H1 (cell line): ENCODE measurements at regions not wholly inside any gene's neighbourhood (a gene's known extent, or its start where the extent isn't known, plus 50 kb on each side); places are given as distances from the start of the nearest gene placed in this dataset.
A peak's percentile ranks its signal among the peaks of the same experiment; 100 is the strongest.

Experiments
- CTCF ChIA-PET: fragments of 300-600 bp; sonication (Branson Sonifier 250); formaldehyde crosslinking; loops from one replicate; lab custom pipeline; 2021; ENCODE audit not compliant: partially characterized antibody; lab: Charles Lee
- POLR2A ChIA-PET: fragments of 300-600 bp; sonication (Branson Sonifier 250); formaldehyde crosslinking; loops from one replicate; lab custom pipeline; 2021; ENCODE audit warnings: inconsistent platforms; ENCODE audit not compliant: partially characterized antibody; lab: Charles Lee
- DNase-seq, 2 experiments: peaks; one replicate each; pipeline versions ENCODE4 v3.0.0 to v3.0.0-alpha.2; 2010 to 2022; ENCODE audit warnings: low spot score in 2 of 2, low read depth in 1 of 2, mixed read lengths in 1 of 2
- FAIRE-seq: peaks from 2 replicates; lab custom pipeline; 2011; peaks lifted over from hg19 to GRCh38; lab: Jason Lieb, UNC
- H2AFZ ChIP-seq: 2 replicates; pipeline ENCODE4 v1.8.1; 2012; ENCODE audit warnings: low read length, inconsistent platforms
- H2AK5ac ChIP-seq: 2 replicates; pipeline ENCODE4 v1.6.1; 2013; ENCODE audit warnings: low read depth, low read length
- H2BK120ac ChIP-seq: replicated peaks from 2 replicates; pipeline ENCODE3; 2013; ENCODE audit warnings: low read depth, low read length, inconsistent platforms
- H2BK12ac ChIP-seq: 2 replicates; pipeline ENCODE4 v1.6.1; 2013; ENCODE audit warnings: low read depth, low read length
- H2BK15ac ChIP-seq: 2 replicates; pipeline ENCODE4 v1.6.1; 2013; ENCODE audit warnings: low read length
- H2BK20ac ChIP-seq: 2 replicates; pipeline ENCODE4 v1.6.1; 2013; ENCODE audit warnings: low read length
- H2BK5ac ChIP-seq: 2 replicates; pipeline ENCODE4 v1.6.1; 2013; ENCODE audit warnings: low read depth, low read length
- H3K14ac ChIP-seq: 2 replicates; pipeline ENCODE4 v1.6.1; 2013; ENCODE audit warnings: inconsistent platforms; ENCODE audit not compliant: insufficient read length
- H3K18ac ChIP-seq: 2 replicates; pipeline ENCODE4 v1.6.1; 2013; ENCODE audit warnings: low read length; ENCODE audit errors: extremely low read depth
- H3K23ac ChIP-seq: 2 replicates; pipeline ENCODE4 v1.6.1; 2013; ENCODE audit warnings: inconsistent platforms; ENCODE audit not compliant: insufficient read length
- H3K23me2 ChIP-seq: 2 replicates; pipeline ENCODE4 v1.6.1; 2013; ENCODE audit warnings: low read depth, low read length
- H3K27ac ChIP-seq: 2 replicates; pipeline ENCODE4 v1.6.1; 2011; ENCODE audit warnings: low read depth, low read length, inconsistent platforms
- H3K27me3 ChIP-seq, 4 experiments: replicated peaks in 1 of 4; 1 replicate in 1 of 4; 2 replicates in 3 of 4; pipeline versions ENCODE4 v1.6.1 to v1.8.1; 2011 to 2013; ENCODE audit warnings: low read length in 3 of 4, mild to moderate bottlenecking in 3 of 4, inconsistent platforms in 2 of 4, mixed read lengths in 2 of 4, moderate library complexity in 1 of 4; ENCODE audit not compliant: control insufficient read depth in 3 of 4, insufficient read depth in 3 of 4; ENCODE audit errors: extremely low read depth in 1 of 4
- H3K36me3 ChIP-seq, 4 experiments: 2 replicates each; pipeline versions ENCODE4 v1.6.1 to v1.8.1; 2011 to 2013; ENCODE audit warnings: mild to moderate bottlenecking in 4 of 4, low read length in 3 of 4, moderate library complexity in 2 of 4, control low read depth in 1 of 4, inconsistent platforms in 1 of 4; ENCODE audit not compliant: insufficient read depth in 4 of 4, control insufficient read depth in 2 of 4
- H3K4ac ChIP-seq: replicated peaks from 2 replicates; pipeline ENCODE3; 2013; ENCODE audit warnings: low read length, low read depth, mixed read lengths, inconsistent platforms; ENCODE audit not compliant: insufficient read length
- H3K4me1 ChIP-seq, 4 experiments: replicated peaks in 1 of 4; 1 replicate in 1 of 4; 2 replicates in 3 of 4; pipeline versions ENCODE4 v1.6.1 to v1.8.1; 2011 to 2013; ENCODE audit warnings: low read length in 3 of 4, inconsistent platforms in 2 of 4, mixed read lengths in 1 of 4; ENCODE audit not compliant: insufficient read depth in 4 of 4, control insufficient read depth in 3 of 4
- H3K4me2 ChIP-seq, 2 experiments: 2 replicates each; pipeline versions ENCODE4 v1.6.1 to v1.8.1; 2011 to 2013; ENCODE audit warnings: low read depth in 2 of 2, low read length in 2 of 2, control low read depth in 1 of 2, inconsistent platforms in 1 of 2, mild to moderate bottlenecking in 1 of 2; ENCODE audit not compliant: insufficient read depth in 1 of 2
- H3K4me3 ChIP-seq, 4 experiments: fragments of 200-600, 300-600 bp in 1 of 4; sonication (generic), shearing (Covaris generic), sonication (Bioruptor Twin) in 1 of 4; 2 replicates each; pipeline versions ENCODE4 v1.5.1 to v1.8.1; 2011 to 2016; ENCODE audit warnings: low read length in 4 of 4, low read depth in 3 of 4, control low read depth in 2 of 4, inconsistent platforms in 2 of 4, mild to moderate bottlenecking in 2 of 4, mixed read lengths in 1 of 4, moderate library complexity in 1 of 4; ENCODE audit not compliant: insufficient read depth in 2 of 4; ENCODE audit errors: extremely low read depth in 1 of 4
- H3K56ac ChIP-seq: replicated peaks from 2 replicates; pipeline ENCODE3; 2013; ENCODE audit warnings: low read depth, mild to moderate bottlenecking, mixed read lengths, low read length, inconsistent platforms; ENCODE audit not compliant: insufficient read length
- H3K79me1 ChIP-seq: 2 replicates; pipeline ENCODE4 v1.6.1; 2013; ENCODE audit warnings: low read depth, low read length, control low read depth
- H3K79me2 ChIP-seq, 2 experiments: 2 replicates each; pipeline versions ENCODE4 v1.6.1 to v1.8.1; 2012 to 2013; ENCODE audit warnings: low read length in 2 of 2, mild to moderate bottlenecking in 2 of 2, inconsistent platforms in 1 of 2; ENCODE audit not compliant: insufficient read depth in 2 of 2, control insufficient read depth in 1 of 2
- H3K9ac ChIP-seq, 4 experiments: replicated peaks in 1 of 4; 1 replicate in 1 of 4; 2 replicates in 3 of 4; pipeline versions ENCODE4 v1.6.1 to v1.8.1; 2011 to 2013; ENCODE audit warnings: low read depth in 3 of 4, low read length in 3 of 4, control low read depth in 2 of 4, mild to moderate bottlenecking in 2 of 4, moderate library complexity in 2 of 4, inconsistent platforms in 1 of 4; ENCODE audit errors: extremely low read depth in 1 of 4
- H3K9me3 ChIP-seq, 2 experiments: 2 replicates each; pipeline versions ENCODE4 v1.6.1 to v1.8.1; 2012 to 2013; ENCODE audit warnings: mild to moderate bottlenecking in 2 of 2, moderate library complexity in 2 of 2, control low read depth in 1 of 2, inconsistent platforms in 1 of 2, low read depth in 1 of 2, low read length in 1 of 2, mixed read lengths in 1 of 2; ENCODE audit not compliant: insufficient read depth in 2 of 2
- H4K20me1 ChIP-seq, 2 experiments: replicated peaks in 1 of 2; 2 replicates each; pipeline versions ENCODE3 to v1.8.1; 2011 to 2013; ENCODE audit warnings: inconsistent platforms in 2 of 2, low read length in 2 of 2, mild to moderate bottlenecking in 1 of 2; ENCODE audit not compliant: insufficient read depth in 2 of 2, control insufficient read depth in 1 of 2
- H4K5ac ChIP-seq: 2 replicates; pipeline ENCODE4 v1.6.1; 2013; ENCODE audit warnings: low read length, low read depth, mixed read lengths, inconsistent platforms; ENCODE audit not compliant: insufficient read length
- H4K8ac ChIP-seq: 2 replicates; pipeline ENCODE4 v1.8.0; 2013; ENCODE audit warnings: mild to moderate bottlenecking, moderate library complexity, low read length, inconsistent platforms; ENCODE audit not compliant: insufficient read depth; ENCODE audit errors: extremely low read depth
- H4K91ac ChIP-seq: replicated peaks from 2 replicates; pipeline ENCODE3; 2013; ENCODE audit warnings: low read length, mixed read lengths, inconsistent platforms; ENCODE audit not compliant: insufficient read length
- BCL11A ChIP-seq, 2 experiments: IDR thresholded peaks; one replicate each; pipeline ENCODE4 v1.6.1; 2011; ENCODE audit warnings: low read depth in 2 of 2, low read length in 2 of 2, mild to moderate bottlenecking in 2 of 2
- CBX5 ChIP-seq: fragments of 300-800, 300-1000 bp; sonication (generic); IDR thresholded peaks from 2 replicates; pipeline ENCODE4 v1.7.1; 2016; ENCODE audit warnings: antibody characterized with exemption, low read length, low read depth
- KDM1A ChIP-seq: fragments of 200-600, 300-600 bp; sonication (generic); IDR thresholded peaks from 2 replicates; pipeline ENCODE4 v1.7.1; 2016; ENCODE audit warnings: mild to moderate bottlenecking, low read length, borderline replicate concordance
- KDM5A ChIP-seq: fragments of 200-600 bp; IDR thresholded peaks from 2 replicates; pipeline ENCODE4 v1.7.1; 2012; ENCODE audit warnings: mild to moderate bottlenecking, low read length, inconsistent platforms, mixed read lengths
- MAFK ChIP-seq: IDR thresholded peaks from 2 replicates; pipeline ENCODE4 v1.6.1; 2012; ENCODE audit warnings: low read depth, mild to moderate bottlenecking, improper control_type of control experiment, low read length
- NANOG ChIP-seq: IDR thresholded peaks from 2 replicates; pipeline ENCODE4 v1.6.1; 2011; ENCODE audit warnings: low read length, low read depth, mild to moderate bottlenecking, inconsistent platforms; ENCODE audit not compliant: insufficient read depth, poor library complexity, severe bottlenecking
- PHF8 ChIP-seq: fragments of 200-600 bp; sonication (generic); conservative IDR thresholded peaks from 2 replicates; pipeline ENCODE4 v1.7.1; 2012; ENCODE audit warnings: low read depth, mild to moderate bottlenecking, inconsistent platforms, low read length, moderate library complexity
- RAD21 ChIP-seq, 2 experiments: IDR thresholded peaks in 1 of 2; conservative IDR thresholded peaks in 1 of 2; 2 replicates each; pipeline ENCODE4 v1.6.1; 2011; ENCODE audit warnings: low read depth in 2 of 2, low read length in 2 of 2, improper control_type of control experiment in 1 of 2, inconsistent platforms in 1 of 2, mild to moderate bottlenecking in 1 of 2, moderate library complexity in 1 of 2
- SAP30 ChIP-seq: fragments of 300-600 bp; sonication (generic); IDR thresholded peaks from 2 replicates; pipeline ENCODE4 v1.7.1; 2012; ENCODE audit warnings: low read length, moderate library complexity, mild to moderate bottlenecking, inconsistent platforms; ENCODE audit not compliant: insufficient read depth, insufficient replicate concordance
- SRF ChIP-seq: IDR thresholded peaks from 2 replicates; pipeline ENCODE4 v1.6.1; 2011; ENCODE audit warnings: mild to moderate bottlenecking, low read depth, low read length, moderate library complexity
- WGBS, 2 experiments: shearing (Covaris generic) in 1 of 2; methylation state at CpG; one replicate each; pipeline versions ENCODE4 v1.1.6 to v1.1.7; 2013 to 2015; ENCODE audit warnings: low lambda C conversion rate in 2 of 2, mixed read lengths in 2 of 2, inconsistent platforms in 1 of 2, low coverage in 1 of 2, missing lambda C conversion rate in 1 of 2; ENCODE audit not compliant: insufficient replicate concordance in 2 of 2, insufficient coverage in 1 of 2, insufficient read length in 1 of 2; ENCODE audit errors: extremely low coverage in 1 of 2, missing lambda C conversion rate in 1 of 2; 5-methylcytosine and 5-hydroxymethylcytosine counted together
- TF ChIP-seq, protein P1 (sequence below): IDR thresholded peaks from 2 replicates; pipeline ENCODE4 v1.6.1; 2011; ENCODE audit warnings: low read depth, mild to moderate bottlenecking, low read length; ENCODE audit not compliant: insufficient read depth

DNA sequence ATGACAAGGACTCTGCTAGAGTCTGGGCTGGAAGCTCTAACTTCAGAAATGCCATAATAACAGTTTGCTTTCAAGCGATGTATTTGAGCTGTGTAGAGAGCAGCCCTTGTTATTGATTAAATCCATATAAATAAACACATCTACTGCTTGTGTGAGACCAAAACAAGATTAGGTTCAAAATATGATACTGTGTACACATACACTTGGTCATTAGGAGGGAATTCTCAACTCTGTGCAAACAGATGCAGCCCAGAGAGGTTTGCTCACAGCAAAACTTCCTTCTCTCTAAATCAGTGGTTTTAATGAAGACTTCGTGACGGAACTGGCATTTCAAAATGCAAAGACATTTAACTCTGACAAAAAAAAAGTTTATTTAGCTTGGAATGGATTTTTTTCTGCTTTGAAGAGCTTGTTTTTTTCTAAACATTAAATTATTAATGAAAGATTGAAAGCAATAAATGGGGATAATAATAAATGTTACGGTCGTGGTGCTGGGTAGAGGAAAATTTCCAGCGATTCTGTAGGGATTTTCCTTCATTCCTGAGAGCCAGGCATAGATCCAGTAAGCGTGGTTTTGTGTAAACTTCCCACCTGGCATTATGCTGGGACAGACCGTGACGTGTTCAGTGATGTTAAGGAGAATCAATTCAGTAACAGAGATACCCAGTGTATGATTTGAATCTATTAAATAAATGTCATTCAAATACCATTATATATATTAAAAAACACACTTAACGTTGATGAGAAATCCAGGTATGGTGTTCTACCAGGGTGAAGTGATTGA lies 213.7 kb downstream of the TEX29 start:
- Histone ChIP-seq H3K4me3 (peak overlapping the region in 3 of 4 experiments; percentile 38 to 57 (median 39); a peak in 5 of 8 replicates), H3K4me1 (peaks cover 12 to 52% (median 32%) of the 10 kb centered on the region in 4 experiments), H3K9me3 (no peaks in the 10 kb centered on the region), H2BK12ac (0 out of 2 replicates have a peak overlapping the region, but pooled peaks have one; percentile 43), H2BK15ac (no peak overlapping the region), H3K14ac (no peak overlapping the region), H3K4me2 (peak overlapping the region; percentile 72 to 94), H3K27ac (no peak overlapping the region), H3K9ac (no peak overlapping the region), H2BK120ac (no peak overlapping the region), H2BK5ac (no peak overlapping the region), H2AFZ (no peak overlapping the region), H4K20me1 (no peaks in the 10 kb centered on the region), H2AK5ac (no peak overlapping the region), H2BK20ac (peak overlapping the region; percentile 66; the same call in 1 of the 2 replicates), H3K4ac (no peak overlapping the region), H3K36me3 (no peaks in the 10 kb centered on the region), H4K8ac (no peak overlapping the region), H3K23me2 (0 out of 2 replicates have a peak, but pooled peaks cover 1% of the 10 kb centered on the region), H3K27me3 (peaks cover 0 to 40% (median 36%) of the 10 kb centered on the region in 4 experiments; a peak in 5 of 7 replicates), H4K91ac (no peak overlapping the region), H3K79me1 (no peaks in the 10 kb centered on the region), H3K79me2 (no peaks in the 10 kb centered on the region), H4K5ac (no peak overlapping the region), H3K18ac (no peak overlapping the region), H3K56ac (no peak overlapping the region), H3K23ac (no peak overlapping the region)
- WGBS, 2 experiments = 38% methylated on average over 10 of the region's 10 CpGs; no CpG with 5 or more reads in 1 of the 2 experiments
- ChIA-PET CTCF (no interaction called here), POLR2A (no interaction called here)
- DNase-seq (no peak), FAIRE-seq (no peak)
- TF ChIP-seq KDM5A = no peak
- no peak for TF ChIP-seq PHF8
- no peak for TF ChIP-seq SRF
- no peak for TF ChIP-seq NANOG
- TF ChIP-seq KDM1A = no peak
- TF ChIP-seq, protein P1, sequence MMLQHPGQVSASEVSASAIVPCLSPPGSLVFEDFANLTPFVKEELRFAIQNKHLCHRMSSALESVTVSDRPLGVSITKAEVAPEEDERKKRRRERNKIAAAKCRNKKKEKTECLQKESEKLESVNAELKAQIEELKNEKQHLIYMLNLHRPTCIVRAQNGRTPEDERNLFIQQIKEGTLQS = no peak
- no peak for TF ChIP-seq RAD21 (IDR thresholded peaks at IDR 0.05 in 1 of 2, conservative IDR thresholded peaks at IDR 0.05 in 1 of 2; ENCODE audit: low read depth in 2 of 2, low read length in 2 of 2)
- TF ChIP-seq MAFK = no peak
- no peak for TF ChIP-seq BCL11A (IDR thresholded peaks at IDR 0.05; ENCODE audit: low read depth in 2 of 2, low read length in 2 of 2)
- TF ChIP-seq CBX5 = no peak
- no peak for TF ChIP-seq SAP30
